ENCODE measurements at regions not wholly inside any gene's neighbourhood (a gene's known extent, or its start where the extent isn't known, plus 50 kb on each side); places are given as distances from the start of the nearest gene placed in this dataset.

GRCh38 chr2:224211791-224212190 is 172.7 kb upstream of the SERPINE2 start:
- Mint-ChIP-seq H3K27me3 (peaks cover 12 to 33% of the 10 kb centered on the region in 2 donors), H3K9me3 (no peaks in the 10 kb centered on the region), H3K36me3 (no peaks in the 10 kb centered on the region), H3K4me3 (no peak overlapping the region), H3K27ac (no peak overlapping the region), H3K4me1 (no peaks in the 10 kb centered on the region)
- ATAC-seq (replicated peaks) = no peak
- no peak for DNase-seq

DNA sequence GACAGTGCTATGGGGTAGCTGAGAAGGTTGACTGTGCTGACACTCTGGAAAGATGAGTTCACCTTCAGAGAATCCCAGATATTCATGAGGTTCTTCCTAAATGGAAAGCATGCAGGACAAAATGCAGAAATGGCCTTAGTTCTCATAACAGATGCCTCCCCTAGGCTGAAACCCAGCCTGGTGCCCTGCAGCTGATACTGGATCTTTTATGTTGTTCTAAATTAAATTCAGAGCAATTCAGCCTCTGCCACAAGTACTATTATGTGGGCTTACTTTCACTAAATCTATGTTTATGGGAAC is 172.0 kb upstream of the SERPINE2 start:
- Mint-ChIP-seq H3K36me3 (no peaks in the 10 kb centered on the region), H3K27ac (no peak overlapping the region), H3K9me3 (no peaks in the 10 kb centered on the region), H3K4me3 (no peak overlapping the region), H3K4me1 (no peaks in the 10 kb centered on the region), H3K27me3 (peaks cover 12 to 30% of the 10 kb centered on the region in 2 donors)
- DNase-seq (no peak), ATAC-seq (replicated peaks) (no peak)

DNA sequence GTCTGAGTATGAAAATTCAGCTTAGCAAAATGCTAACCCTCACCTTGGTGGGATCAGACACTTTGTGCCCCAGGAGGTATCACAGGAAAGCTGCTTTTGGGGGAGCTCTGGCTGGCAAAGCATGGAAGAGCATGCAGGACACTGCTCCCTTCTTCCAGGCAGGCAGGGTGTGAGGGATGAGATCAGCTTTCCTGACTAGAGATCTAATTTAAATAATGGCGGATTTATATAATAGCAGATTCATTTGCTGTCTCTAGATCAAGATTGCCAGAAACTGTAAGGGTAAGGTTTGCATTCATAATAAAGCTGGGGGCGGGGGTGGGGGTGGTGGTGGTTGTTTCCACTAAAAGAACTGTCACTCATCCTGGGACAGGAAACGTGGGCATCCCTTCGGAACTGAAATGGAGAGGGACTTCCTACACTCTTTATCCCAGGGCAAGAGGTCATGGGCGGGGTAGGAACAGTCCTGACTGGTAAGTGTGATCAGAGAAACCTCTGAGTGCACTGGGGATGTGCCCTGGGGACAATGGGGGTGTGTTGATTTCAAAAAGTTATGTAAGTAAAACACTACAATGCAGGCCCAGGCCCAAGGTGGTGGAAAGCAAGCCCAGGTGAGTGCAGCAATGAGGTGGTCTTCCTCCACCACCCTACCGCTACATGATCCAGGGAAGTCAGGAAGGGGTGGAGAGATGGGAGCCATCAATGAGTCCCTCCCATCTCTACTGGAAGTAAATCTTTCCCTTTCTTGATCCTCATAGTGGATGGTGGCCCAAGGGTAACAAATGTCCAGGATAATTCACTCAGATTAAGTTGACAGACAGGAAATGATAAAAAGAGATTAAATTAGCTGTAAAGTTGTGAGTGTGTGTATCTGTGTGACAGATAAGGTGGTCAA is 171.4 kb upstream of the SERPINE2 start:
- Mint-ChIP-seq H3K4me1 (no peaks in the 10 kb centered on the region), H3K27ac (no peak overlapping the region), H3K27me3 (peaks cover 13 to 25% of the 10 kb centered on the region in 2 donors), H3K9me3 (peaks cover 0 to 2% of the 10 kb centered on the region in 2 donors), H3K36me3 (no peaks in the 10 kb centered on the region), H3K4me3 (no peak overlapping the region)
- DNase-seq (no peak), ATAC-seq (replicated peaks) (no peak)

GRCh38 chr2:224209555-224210285 is 170.6 kb upstream of the SERPINE2 start:
- Mint-ChIP-seq H3K4me1 (no peaks in the 10 kb centered on the region), H3K9me3 (peaks cover 0 to 2% of the 10 kb centered on the region in 2 donors), H3K27me3 (peaks cover 9 to 19% of the 10 kb centered on the region in 2 donors), H3K27ac (no peak overlapping the region), H3K4me3 (no peak overlapping the region), H3K36me3 (no peaks in the 10 kb centered on the region)
- no peak for DNase-seq
- ATAC-seq (replicated peaks) = no peak

GRCh38 chr2:224208443-224208842 is 169.4 kb upstream of the SERPINE2 start:
- Mint-ChIP-seq H3K27me3 (peaks cover 7 to 9% of the 10 kb centered on the region in 2 donors), H3K4me1 (no peaks in the 10 kb centered on the region), H3K36me3 (no peaks in the 10 kb centered on the region), H3K4me3 (no peak overlapping the region), H3K9me3 (peaks cover 0 to 2% of the 10 kb centered on the region in 2 donors), H3K27ac (no peak overlapping the region)
- ATAC-seq (replicated peaks) (no peak), DNase-seq (no peak)

GRCh38 chr2:224208007-224208406 is 168.9 kb upstream of the SERPINE2 start:
- Mint-ChIP-seq H3K9me3 (peaks cover 0 to 2% of the 10 kb centered on the region in 2 donors), H3K4me1 (no peaks in the 10 kb centered on the region), H3K27ac (no peak overlapping the region), H3K27me3 (peaks cover 5 to 9% of the 10 kb centered on the region in 2 donors), H3K36me3 (no peaks in the 10 kb centered on the region), H3K4me3 (no peak overlapping the region)
- ATAC-seq (replicated peaks) (no peak), DNase-seq (no peak)

DNA sequence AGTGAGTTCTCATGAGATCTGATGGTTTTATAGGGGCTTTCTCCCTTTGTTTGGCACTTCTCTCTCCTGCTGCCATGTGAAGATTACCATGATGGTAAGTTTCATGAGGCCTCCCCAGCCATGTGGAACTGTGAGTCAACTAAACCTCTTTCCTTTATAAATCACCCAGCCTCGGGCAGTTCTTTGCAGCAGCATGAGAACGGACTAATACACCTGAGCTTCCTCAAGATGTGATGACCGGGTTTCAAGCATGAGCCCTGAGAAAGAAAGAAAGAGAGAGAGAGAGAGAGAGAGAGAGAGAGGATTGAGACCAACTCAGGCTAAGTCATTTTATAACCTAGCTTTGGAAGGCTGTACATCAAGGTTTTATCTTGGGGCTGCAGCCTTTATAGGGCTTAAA is 167.7 kb upstream of the SERPINE2 start:
- no peak for DNase-seq
- ATAC-seq (replicated peaks) = no peak

GRCh38 chr2:224202281-224202865 is 163.3 kb upstream of the SERPINE2 start:
- ATAC-seq (replicated peaks) (no peak), DNase-seq (no peak)
- no peak overlapping the region for H3K4me3 Mint-ChIP-seq
- peaks cover 0 to 4% of the 10 kb centered on the region in 2 donors for H3K9me3 Mint-ChIP-seq
- no peak overlapping the region for H3K27ac Mint-ChIP-seq
- H3K4me1 Mint-ChIP-seq = no peaks in the 10 kb centered on the region
- peaks cover 0 to 5% of the 10 kb centered on the region in 2 donors for H3K27me3 Mint-ChIP-seq
- H3K36me3 Mint-ChIP-seq = no peaks in the 10 kb centered on the region

More for the DNA sequence above, 167.7 kb upstream of the SERPINE2 start:
- Mint-ChIP-seq H3K27ac (no peak overlapping the region), H3K4me3 (no peak overlapping the region), H3K4me1 (no peaks in the 10 kb centered on the region), H3K9me3 (peaks cover 0 to 3% of the 10 kb centered on the region in 2 donors), H3K27me3 (peaks cover 5 to 9% of the 10 kb centered on the region in 2 donors), H3K36me3 (no peaks in the 10 kb centered on the region)

DNA sequence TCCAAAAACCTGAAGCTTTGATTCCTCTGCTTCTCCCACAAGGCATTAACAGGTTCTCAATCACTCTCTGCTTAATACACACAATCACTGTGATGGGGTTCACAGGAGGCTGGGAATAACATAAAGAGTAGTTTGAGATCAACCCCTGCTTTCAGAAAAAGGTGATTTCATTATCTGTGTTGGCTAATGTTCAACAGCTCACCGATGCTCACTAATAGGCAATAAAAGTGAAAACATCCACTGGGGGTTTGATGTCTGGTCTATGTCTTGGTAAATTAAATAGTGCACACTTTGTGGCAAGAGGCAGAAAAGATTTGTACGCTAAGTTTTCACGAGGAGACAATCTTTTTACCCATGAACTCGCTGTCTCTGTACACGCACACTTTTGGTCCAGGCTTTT is 159.3 kb upstream of the SERPINE2 start:
- ATAC-seq (replicated peaks) (no peak), DNase-seq (no peak)
- Mint-ChIP-seq H3K4me1 (no peaks in the 10 kb centered on the region), H3K4me3 (no peak overlapping the region), H3K27me3 (peaks cover 0 to 6% of the 10 kb centered on the region in 2 donors), H3K9me3 (peaks cover 7 to 9% of the 10 kb centered on the region in 2 donors), H3K27ac (no peak overlapping the region), H3K36me3 (no peaks in the 10 kb centered on the region)

GRCh38 chr2:224196810-224197209 is 157.7 kb upstream of the SERPINE2 start:
- Mint-ChIP-seq H3K36me3 (no peaks in the 10 kb centered on the region), H3K4me1 (no peaks in the 10 kb centered on the region), H3K27ac (no peak overlapping the region), H3K27me3 (peaks cover 0 to 6% of the 10 kb centered on the region in 2 donors), H3K4me3 (no peak overlapping the region), H3K9me3 (peaks cover 7 to 11% of the 10 kb centered on the region in 2 donors)
- DNase-seq (no peak), ATAC-seq (replicated peaks) (no peak)

DNA sequence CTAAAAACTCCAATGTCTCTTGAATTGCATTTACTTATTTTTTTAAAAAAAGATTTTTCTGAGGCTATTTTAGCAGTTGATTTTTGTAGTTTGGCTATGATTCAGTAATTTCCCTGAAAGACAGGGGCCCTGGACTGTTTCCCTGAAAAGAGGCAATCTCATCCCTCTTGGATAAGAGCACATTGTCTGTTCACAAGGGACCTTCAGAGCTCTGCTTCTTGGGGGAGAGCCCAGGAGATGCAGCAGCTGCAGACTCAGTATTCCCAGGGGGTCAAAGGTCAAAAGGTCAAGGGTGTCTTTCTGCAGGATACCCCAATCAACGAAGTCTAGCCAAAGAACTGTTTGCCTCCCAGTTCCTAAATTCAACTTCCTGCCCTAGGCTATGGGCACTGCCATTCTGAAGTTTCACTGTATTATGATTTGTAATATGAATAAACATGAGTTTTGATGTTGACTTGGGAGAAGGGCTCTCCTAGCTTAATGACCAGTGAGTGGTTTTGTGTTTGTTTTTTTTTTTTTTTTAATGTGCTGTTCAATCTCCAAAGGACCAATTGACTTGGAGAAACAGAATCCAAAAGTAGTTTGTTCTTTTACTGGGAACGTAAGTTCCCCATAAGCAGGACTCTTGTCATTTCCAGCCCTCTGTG is 157.0 kb upstream of the SERPINE2 start:
- no peak for DNase-seq
- H3K27me3 Mint-ChIP-seq = peaks cover 0 to 6% of the 10 kb centered on the region in 2 donors
- H3K27ac Mint-ChIP-seq = no peak overlapping the region
- ATAC-seq (replicated peaks) = no peak
- H3K9me3 Mint-ChIP-seq = peaks cover 7 to 11% of the 10 kb centered on the region in 2 donors
- H3K4me3 Mint-ChIP-seq = no peak overlapping the region
- no peaks in the 10 kb centered on the region for H3K4me1 Mint-ChIP-seq
- H3K36me3 Mint-ChIP-seq = no peaks in the 10 kb centered on the region

- DNase-seq (no peak), ATAC-seq (replicated peaks) (no peak)
- H3K9me3 Mint-ChIP-seq = peaks cover 7 to 11% of the 10 kb centered on the region in 2 donors
- peaks cover 0 to 6% of the 10 kb centered on the region in 2 donors for H3K27me3 Mint-ChIP-seq
- no peaks in the 10 kb centered on the region for H3K36me3 Mint-ChIP-seq
- no peak overlapping the region for H3K27ac Mint-ChIP-seq
- H3K4me1 Mint-ChIP-seq = no peaks in the 10 kb centered on the region
- no peak overlapping the region for H3K4me3 Mint-ChIP-seq
Measured at GRCh38 chr2:224194161-224194560, 155.1 kb upstream of the SERPINE2 start.

DNA sequence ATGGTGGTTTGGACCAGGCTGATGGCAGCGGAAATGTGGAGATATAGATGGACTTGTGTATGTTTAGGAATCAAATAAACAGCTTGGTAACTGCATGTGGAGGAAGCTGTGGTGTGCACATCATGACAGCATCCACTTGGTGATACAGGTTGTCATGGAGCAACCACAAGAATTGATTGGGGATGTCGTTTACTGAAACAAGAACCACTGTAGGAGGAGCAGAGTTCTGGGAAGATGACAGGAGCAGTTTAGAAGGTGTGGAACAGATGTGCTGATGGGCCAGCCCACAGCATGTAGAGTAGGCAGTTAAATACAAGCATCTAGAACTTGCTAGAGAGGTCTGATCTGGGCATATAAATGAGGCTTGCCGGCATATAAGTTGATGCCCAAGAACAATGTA is 152.4 kb upstream of the SERPINE2 start:
- no peak for DNase-seq
- Mint-ChIP-seq H3K4me1 (no peaks in the 10 kb centered on the region), H3K36me3 (no peaks in the 10 kb centered on the region), H3K27ac (no peak overlapping the region), H3K9me3 (peaks cover 7 to 15% of the 10 kb centered on the region in 2 donors), H3K4me3 (no peak overlapping the region), H3K27me3 (peaks cover 0 to 6% of the 10 kb centered on the region in 2 donors)
- ATAC-seq (replicated peaks) = no peak

- Mint-ChIP-seq H3K27ac (no peak overlapping the region), H3K4me1 (no peaks in the 10 kb centered on the region), H3K4me3 (no peak overlapping the region), H3K36me3 (no peaks in the 10 kb centered on the region), H3K27me3 (peaks cover 0 to 6% of the 10 kb centered on the region in 2 donors), H3K9me3 (peaks cover 7 to 16% of the 10 kb centered on the region in 2 donors)
- DNase-seq = no peak
- no peak for ATAC-seq (replicated peaks)
Measured at GRCh38 chr2:224190936-224191270, 151.8 kb upstream of the SERPINE2 start.
